ENCODE measurements at regions not wholly inside any gene's neighbourhood (a gene's known extent, or its start where the extent isn't known, plus 50 kb on each side); places are given as distances from the start of the nearest gene placed in this dataset.

DNA sequence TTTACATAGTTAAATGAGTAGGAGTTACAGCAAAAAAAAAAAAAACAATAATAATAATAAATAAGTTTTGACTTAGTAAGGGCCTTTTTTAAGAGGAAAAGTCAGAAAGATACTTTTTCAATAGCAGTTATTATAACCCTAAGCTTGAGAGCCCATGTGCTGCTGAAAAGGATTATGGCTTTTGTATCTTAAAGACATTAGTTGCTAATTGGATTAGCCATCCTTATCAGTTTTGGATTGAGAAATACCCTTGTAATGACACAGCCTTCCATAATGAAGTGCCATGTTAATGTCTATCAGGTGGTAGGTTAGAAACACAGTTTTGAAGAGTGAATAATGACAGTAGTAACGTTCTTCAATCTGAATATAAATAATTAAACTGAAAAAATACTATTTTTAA, 554.0 kb downstream of the RIT2 start:
- DNase-seq, result no peak

DNA sequence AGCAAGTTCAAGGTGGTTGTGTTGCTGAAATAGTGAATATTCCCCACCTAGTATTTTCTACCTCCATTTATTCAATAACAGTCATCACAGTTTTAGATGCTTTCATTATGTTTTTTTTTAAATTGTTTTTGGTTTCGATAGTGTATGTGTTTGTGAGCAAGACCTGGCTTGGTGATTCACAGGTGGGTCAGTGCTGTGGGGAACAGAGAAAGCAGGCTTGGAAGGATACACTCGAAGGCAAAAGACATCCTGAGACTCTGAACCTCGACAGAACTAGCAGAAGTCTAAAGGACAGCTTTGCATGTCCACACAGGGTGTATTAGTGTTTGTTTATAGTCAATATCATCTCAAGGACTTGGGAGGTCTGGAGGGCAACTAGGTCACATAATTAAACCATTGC, 551.5 kb downstream of the RIT2 start:
- no peak for DNase-seq

DNA sequence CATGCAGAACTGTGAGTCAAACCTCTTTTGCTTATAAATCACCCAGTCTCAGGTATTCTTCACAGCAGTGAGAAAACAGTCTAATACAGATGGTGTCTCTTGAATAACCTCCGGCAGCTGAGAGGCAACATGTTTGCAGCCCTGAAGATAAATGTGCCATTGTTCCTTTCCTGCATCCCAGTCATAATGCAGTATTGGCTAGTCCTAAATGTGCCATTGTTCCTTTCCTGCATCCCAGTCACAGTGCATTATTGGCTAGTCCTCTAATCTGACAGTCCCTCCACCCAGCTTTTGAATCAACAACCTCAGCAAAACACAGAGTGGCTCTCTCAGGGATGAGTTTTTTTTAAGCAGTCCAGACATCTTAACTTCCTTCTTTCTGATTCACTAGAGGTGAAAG, 550.7 kb downstream of the RIT2 start:
- no peak for DNase-seq

DNA sequence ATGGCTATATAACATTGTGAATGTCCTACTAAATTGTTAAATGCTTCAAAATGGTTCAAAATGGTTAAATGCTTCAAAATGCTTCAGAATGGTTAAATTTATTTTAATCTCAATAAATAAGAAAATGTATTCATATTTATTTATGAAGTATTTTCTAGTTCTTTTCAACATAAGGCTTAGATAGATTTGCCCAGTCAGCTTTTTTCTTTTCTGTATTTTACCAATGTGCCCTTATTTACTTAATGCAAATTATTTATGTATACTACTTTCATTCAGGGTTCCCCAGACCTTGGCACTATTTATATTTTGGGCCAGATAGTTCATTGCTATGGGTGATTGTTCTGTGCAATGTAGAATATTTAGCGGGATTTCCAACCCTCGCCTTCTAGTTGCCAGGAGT, 546.7 kb downstream of the RIT2 start:
- no peak for DNase-seq

DNA sequence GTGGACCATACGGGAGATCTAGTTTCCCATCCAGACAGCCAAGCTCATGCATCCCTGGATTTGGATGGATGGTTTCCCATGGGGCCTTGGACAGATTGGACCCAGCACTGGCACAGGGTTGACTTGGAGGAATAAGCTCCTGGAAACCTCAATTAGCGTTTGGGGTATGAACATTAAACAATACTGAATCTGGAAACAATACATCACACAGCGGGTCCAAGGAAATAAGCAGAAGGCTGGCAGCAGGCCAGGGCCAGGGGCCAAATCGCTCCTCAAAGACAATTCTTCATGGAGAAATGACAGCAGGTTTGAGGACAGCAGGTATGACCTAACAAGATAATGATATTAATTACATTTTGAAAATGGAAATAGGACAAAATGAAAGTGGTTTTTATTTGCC, 540.6 kb downstream of the RIT2 start:
- DNase-seq, result no peak

DNA sequence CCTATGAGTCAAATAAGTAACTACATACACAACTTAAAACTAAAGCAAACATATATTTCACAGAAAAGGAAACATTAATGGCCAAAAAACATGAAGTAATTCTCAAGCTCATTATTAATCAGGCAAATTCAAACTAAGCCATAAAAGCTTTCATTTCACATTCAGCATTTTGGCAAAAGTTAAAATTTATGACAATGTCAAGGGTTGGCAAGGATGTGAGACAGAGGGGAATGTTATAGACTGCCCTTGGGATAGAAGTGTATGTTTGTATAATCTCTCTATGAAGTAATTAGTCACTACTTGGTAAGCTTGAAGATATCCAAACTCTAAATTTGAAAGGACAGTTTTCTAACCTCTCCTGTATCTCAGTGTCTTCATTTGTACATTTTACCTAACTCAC, 539.4 kb downstream of the RIT2 start:
- no peak for DNase-seq

DNA sequence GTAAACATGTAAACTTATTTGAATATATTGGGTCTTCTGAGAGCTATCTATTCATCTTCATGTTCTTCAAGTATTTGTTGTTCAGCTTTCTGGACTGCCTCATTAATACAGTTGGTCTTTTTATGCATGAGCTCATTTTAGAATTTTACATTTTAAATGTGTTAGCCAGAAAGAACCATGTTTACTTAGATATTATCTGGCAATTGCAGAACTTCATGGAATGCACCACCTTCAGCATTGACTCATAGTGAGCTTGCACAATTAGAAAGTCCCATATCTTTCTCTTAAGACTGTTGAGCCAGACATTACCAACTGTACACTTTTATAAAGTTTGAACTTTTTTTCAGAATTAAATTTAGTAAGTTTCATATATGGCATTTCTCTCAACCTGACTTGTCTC, 536.7 kb downstream of the RIT2 start:
- DNase-seq, result no peak

DNA sequence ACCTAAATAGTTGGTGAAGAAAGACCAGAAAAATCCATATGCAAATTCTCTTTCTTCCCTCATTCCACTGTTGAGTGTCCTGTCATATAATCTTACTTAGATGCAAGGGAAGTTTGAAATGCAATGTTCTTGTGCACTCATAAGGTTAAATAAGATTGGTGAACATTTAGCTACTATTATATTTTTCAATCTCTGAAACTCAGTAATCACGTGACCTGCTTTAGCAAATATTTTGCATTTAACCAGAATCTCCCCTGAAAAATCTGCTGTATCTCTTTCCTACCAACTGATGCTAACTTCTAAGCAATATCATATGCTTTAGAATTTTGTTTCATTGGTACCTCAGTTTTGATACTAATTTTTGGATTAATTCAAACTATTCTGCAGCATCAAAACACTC, 533.2 kb downstream of the RIT2 start:
- DNase-seq, result no peak

DNA sequence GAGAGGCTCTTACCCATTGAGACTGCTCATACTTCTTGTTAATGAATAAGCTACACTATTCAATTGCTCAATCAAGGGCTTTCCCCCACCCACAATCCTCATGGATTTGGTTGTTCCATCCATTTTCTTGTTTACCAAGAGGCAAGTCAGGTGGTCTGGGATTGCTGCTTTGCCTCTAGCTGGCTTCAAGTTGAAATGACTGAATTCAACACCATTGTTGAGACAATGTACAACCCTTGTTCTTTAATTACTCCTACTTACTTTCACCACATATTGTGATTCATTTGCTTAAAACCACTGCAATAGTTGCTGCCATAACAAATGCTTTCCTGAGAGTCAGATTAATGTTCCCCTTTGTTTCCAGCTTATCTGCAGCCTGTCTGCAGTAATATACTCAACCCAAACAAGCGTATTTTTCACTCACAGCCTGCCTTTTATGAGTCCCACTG, 532.2 kb downstream of the RIT2 start:
- no peak for DNase-seq

DNA sequence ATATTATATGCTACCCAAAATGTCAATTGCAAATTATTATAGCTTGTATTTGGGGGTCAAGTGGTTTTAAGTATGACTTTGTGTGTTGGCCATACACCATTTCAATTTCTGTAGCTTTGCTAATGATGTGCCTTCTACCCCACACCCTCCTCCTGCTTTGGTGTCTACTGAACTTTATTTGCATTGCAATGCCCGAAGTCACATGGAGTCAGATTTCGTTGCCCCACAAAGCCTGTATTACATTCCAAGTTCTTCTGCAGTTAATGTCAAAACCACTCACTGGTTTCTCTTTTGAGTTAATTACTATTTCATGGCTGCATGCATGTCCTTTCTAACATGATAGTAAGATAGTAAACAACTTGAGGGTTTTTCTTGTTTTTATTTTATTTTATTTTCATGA, 528.9 kb downstream of the RIT2 start:
- DNase-seq, result no peak

DNA sequence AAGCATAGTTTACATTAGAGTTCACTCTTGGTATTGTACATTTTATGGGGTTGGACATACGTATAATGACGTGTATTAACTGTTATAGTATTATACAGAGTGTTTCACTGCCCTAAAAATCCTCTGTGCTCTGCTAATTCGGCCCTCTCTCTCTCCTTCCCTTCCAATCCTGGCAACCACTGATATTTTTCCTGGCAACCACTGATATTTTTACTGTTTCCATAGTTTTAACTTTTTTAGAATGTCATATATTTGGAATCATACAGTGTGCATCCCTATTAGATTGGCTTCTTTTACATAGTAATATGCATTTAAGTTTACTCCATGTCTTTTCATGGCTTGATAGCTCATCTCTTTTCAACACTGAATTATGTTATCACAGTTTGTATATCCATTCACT, 526.7 kb downstream of the RIT2 start:
- no peak for DNase-seq

DNA sequence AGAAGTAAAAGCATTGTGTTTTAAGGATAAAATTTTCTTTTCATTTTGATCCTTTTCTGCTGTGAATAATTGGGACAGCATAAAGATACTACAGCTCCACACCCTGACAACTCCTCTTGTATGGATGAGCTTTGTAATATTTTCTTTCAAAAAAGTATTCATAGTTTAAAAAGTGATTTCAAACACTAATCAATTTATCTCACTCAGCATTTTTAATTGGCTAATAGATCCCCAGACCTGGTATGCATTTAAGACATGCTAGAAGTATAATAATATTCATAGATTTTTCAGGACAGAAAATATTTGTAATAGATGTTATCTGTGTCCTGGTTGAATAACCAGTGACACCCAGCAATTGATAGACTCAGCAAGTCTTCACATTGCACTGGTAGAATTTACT, 510.7 kb downstream of the RIT2 start:
- DNase-seq, result no peak

DNA sequence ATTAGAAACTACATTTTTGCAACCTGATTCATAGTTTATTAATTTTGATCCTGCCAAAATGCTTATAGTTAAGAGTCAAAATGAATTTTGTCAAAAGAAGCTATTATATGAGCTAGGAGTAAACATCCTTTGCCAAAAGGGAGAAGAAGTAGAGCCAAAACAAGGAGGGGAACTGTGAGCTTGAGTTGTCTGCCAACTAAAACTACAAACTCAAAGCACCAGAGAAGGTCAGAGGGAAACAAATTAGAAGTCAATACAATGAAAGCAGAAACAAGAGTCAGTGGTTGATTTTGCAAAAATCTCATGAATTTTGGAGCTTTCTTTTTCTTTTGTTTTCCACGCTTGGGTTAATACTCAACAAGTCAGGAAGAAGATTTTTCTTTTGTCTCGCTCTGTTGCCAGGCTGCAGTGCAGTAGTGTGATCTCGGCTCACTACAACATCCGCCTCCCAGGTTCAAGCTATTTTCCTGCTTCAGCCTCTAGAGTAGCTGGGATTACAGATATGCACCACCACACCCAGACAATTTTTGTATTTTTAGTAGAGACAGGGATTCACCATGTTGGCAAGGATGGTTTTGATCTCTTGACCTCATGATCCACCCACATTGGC, 508.5 kb downstream of the RIT2 start:
- no peak for DNase-seq

DNA sequence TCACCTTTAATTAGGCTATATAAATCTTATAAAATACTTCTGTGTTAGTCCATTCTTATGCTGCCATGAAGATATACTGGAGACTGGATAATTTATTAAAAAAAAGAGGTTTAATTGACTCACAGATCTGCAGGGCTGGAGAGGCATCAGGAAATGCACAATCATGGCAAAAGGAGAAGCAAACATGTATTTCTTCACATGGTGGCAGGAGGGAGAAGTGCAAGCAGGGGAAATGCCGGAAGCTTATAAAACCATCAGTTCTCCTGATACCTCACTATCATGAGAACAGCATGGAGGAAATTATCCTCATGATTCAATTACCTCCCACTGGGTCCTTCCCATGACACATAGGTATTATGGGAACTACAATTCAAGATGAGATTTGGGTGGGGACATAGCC, 504.4 kb downstream of the RIT2 start:
- no peak for DNase-seq

DNA sequence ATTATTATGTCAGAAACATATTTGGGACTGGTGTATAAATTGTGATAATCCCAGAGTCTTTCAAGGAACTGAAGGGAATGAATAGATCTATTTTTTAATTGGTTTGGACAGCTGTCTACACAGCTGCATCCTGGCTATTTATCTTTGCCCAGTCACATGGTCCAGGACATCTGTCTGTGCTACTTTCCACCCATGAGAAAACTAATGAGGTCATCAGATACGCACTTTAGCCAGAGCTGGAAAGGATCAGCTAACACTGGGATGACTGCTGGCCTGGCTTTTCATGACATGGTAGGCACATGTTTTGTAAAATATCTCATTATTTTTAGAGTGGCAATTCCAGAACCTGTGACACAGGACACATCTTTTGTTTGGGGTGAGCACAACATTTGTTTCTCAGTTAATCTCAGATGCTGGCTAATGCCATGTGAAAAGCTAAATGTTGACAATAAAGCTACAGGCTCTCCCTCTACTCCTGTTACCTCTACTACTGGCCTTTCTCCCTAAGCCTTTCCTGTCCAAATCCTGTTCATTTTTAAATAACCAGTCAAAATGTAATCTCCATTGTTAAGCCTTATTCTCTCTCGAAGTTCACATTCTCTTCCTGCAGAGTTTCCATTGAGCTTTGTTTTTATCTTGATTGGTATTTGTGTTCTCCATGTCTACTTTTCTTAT, 500.7 kb downstream of the RIT2 start:
- no peak for DNase-seq

DNA sequence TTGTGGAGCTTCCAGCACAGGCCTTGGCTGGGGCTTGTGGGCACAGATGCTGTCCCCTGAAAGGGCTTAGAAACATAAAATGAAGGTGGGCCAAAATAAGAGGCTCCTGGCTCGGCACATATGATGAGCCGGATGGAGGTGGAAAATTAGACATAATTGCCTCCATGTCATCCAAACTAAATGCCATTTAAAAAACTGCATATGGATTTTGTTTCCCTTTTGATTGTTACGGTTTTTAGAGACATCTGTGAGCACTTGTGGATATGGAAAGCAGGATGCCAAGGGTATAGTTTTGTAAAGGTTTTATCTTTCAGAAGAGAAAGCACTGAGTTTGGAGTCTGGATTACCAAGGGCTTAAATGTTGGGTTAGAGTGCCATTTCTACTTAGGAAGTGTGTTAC, 498.3 kb downstream of the RIT2 start:
- no peak for DNase-seq

DNA sequence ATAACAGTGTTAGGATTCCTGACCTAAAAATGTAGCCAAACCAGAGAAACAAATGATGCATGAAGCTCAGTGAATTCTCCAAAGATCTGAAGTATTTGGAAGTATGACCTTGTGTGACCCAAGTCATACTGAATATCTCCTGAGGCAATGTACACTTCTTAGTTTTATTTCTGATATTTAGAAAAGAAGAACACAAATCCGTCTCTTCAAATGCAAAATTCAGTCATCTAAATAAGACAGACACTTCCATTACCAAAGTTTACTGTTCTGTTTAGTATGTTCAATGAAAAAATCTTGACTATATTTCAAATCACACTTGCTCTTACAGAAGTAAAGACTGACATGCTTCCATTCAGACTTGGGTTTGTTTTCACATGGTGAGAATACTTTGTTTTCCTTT, 495.7 kb downstream of the RIT2 start:
- DNase-seq, result no peak

DNA sequence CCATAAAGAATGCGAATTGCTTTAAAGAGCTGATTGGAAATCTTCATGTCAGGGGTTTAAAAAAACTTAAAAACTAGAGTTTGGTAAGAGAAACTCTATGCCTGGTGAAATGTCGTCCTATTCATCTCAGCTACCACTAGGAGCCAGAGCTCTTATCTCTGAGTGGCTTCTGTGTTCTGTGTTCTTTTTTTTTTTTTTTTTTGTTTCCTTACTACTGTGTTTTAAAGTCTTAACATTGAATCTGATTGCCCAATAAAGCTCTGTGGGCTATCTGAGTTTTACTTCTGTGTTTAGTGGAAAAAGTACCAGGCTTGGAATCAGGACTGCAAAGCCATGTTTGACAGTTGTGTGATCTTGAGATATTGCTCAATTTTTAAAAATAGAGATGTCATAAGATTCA, 494.8 kb downstream of the RIT2 start:
- DNase-seq, result no peak

DNA sequence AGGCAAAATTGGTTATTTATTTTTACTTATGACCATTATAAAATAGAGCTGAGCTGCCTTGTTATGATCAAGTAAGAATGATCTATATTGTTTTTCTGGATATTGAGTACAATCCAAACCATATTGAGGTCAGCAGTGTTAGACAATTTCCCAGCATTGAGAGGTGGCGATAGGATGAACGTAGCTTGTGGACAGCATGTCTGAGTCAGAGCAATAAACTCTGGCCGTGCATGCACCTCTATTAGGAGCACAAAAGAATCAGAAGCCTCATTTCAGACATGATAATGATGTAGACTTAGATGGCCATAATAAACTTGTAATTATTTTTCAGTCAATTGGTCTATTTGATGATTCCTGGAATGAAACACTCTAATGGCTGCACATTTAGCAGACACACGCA, 491.6 kb downstream of the RIT2 start:
- no peak for DNase-seq

DNA sequence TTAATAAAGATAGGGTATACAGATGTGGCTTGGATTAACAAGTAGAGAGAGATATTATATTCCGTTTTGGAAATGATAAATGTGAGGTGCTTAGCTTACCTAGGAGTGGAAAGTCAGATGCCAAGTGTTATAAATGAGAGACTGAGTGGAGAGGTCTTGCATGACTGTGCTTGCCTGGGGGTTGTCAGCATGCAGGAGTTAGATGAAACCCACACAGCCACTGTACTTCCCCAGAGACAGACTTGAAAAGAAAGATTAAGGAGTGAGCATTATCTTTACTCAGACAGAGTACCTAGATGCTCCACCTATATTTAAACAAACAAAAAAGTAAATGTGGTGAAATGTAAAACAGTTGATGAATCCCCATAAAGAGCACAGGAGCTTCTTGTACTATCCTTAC, 482.7 kb downstream of the RIT2 start:
- DNase-seq, result no peak

DNA sequence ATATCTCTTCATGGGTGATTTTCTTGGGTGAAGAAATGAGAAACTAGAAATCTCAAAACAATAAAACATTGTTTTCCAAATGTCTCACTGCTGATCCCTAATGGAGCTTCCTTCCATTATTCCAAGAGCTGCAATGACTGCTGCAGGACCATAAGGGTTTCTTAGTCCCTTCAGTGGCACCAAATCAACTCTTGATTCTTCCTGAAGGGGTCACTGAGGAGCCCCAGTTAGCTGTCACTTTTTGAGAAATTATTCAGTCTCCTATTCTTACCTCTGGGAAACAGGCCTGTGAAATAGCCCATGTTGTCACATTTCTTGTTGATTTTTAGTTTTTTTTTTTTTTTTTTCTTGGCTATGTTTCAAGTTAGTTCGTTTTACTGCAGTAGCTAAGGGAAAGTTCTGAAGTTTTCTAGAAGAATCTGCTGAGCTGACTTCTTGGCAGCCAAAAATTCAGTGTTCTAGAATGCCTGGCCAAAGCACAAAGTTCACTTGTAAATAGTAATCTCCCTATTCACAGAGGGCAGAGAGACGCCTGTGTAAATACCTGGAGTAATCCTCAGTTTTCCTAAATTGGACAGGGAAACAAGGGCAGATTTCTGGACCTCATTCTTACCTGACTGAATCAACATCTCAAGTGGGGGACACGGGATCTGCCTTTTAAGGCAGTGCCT, 480.0 kb downstream of the RIT2 start:
- no peak for DNase-seq

DNA sequence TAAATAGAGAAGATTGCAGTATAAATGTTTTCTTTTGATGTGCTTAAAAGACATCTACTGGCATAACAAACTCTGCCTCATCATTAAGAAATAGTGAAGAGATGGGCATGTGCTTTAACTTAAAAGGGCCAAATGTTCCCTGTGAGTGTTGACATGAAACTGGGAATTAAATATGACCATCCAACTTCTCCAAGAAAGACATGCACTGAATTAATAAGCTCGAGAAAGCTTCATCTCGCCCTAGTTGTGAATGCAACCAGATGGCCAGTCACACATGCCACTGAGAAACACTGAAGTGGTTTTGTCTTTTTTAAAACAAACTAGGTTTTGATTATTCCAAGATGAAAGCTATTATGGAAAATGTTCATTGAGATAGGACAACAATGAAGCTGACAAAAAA, 479.2 kb downstream of the RIT2 start:
- no peak for DNase-seq

DNA sequence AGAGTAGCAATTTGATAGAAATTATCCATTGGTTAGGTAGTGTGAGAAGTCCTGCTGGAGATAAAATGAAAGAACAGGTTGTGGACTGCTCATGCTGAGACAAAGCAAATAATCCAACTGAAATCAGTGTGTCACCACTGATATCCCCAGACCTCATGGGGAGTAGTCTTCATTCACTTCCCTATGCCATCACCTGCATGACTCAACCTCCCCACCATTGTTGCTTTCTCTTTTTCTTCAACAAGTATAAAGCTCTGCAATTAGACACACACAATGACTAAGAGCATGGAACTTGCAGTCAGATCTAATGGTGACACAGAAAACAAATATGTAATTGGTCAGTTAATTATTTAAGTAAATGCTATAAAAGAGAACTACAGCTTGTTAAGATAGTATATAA, 475.3 kb downstream of the RIT2 start:
- DNase-seq, result no peak

DNA sequence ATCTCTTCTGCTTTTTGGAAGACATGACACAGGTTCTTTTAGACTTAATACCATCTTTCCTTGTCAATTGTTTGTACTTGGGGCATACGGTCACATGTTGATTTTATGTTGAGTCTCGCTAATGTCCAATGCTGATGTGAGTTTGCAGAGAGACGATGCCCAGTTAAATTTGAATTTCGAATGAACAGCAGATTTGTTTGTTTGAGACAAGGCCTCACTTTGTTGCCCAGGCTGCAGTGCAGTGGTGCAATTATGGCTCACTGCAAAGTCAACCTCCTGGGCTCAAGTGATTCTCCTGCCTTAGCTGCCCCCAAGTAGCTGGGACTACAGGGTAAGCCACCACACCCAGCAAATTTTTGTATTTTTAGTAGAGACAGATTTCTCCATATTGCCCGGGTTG, 473.5 kb downstream of the RIT2 start:
- no peak for DNase-seq

DNA sequence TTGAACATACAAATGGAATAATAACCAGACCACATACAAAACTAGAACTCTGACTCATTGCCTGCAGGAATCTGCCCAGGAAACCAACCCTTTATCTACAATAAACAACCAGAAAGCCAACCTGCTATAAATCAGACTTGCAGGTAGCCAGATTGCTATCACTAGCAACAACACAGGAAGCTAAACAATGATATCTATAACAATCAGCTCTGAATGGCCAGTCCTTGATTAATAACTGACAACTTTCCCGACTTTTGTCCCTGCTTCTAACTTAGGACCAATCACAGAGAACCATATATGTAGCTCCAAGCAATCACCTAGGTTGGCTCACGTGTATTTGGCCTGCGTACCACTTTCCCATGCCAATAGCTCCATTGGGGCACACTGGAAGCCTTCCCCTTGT, 470.8 kb downstream of the RIT2 start:
- DNase-seq, result no peak
